Spinal cord (tissue), 9 donors: ENCODE measurements at regions not wholly inside any gene's neighbourhood (a gene's known extent, or its start where the extent isn't known, plus 50 kb on each side); places are given as distances from the start of the nearest gene placed in this dataset.

Experiments used
- DNase-seq, 6 donors: peaks; one replicate each; pipeline versions ENCODE4 v3.0.0 to v3.0.0-alpha.2; 2013 to 2015; ENCODE audit warnings: low spot score in 6 of 6, low read depth in 4 of 6
- H3K27ac ChIP-seq: one replicate; pipeline ENCODE4 v1.5.1; 2013; ENCODE audit warnings: low read depth, low read length, control low read depth
- H3K27me3 ChIP-seq: one replicate; pipeline ENCODE4 v1.6.1; 2013; ENCODE audit warnings: low read length; ENCODE audit not compliant: control insufficient read depth, insufficient read depth
- H3K36me3 ChIP-seq: one replicate; pipeline ENCODE4 v1.6.1; 2013; ENCODE audit warnings: low read length; ENCODE audit not compliant: control insufficient read depth, insufficient read depth
- H3K4me1 ChIP-seq: one replicate; pipeline ENCODE4 v1.6.1; 2013; ENCODE audit warnings: low read length; ENCODE audit not compliant: control insufficient read depth, insufficient read depth
- H3K4me3 ChIP-seq: one replicate; pipeline ENCODE4 v1.5.1; 2013; ENCODE audit warnings: low read depth, low read length, control low read depth
- H3K9me3 ChIP-seq: one replicate; pipeline ENCODE4 v1.6.1; 2013; ENCODE audit warnings: low read length; ENCODE audit not compliant: control insufficient read depth, insufficient read depth
- WGBS: methylation state at CpG from one replicate; pipeline ENCODE4 v1.1.5; 2013; ENCODE audit warnings: missing lambda C conversion rate; ENCODE audit not compliant: insufficient coverage; 5-methylcytosine and 5-hydroxymethylcytosine counted together
- donor health status: healthy.

- no peak overlapping the region for H3K4me3 ChIP-seq
- WGBS = no CpG with 5 or more reads among the region's 6 CpGs
- DNase-seq = no peak
- no peaks in the 10 kb centered on the region for H3K4me1 ChIP-seq
- no peaks in the 10 kb centered on the region for H3K36me3 ChIP-seq
- no peaks in the 10 kb centered on the region for H3K27me3 ChIP-seq
- H3K9me3 ChIP-seq = no peaks in the 10 kb centered on the region
- H3K27ac ChIP-seq = no peak overlapping the region
Measured at GRCh38 chr5:143567583-143568504, 164.4 kb upstream of the NR3C1 start.

- no peaks in the 10 kb centered on the region for H3K27me3 ChIP-seq
- H3K9me3 ChIP-seq = no peaks in the 10 kb centered on the region
- no peak for DNase-seq
- no peak overlapping the region for H3K4me3 ChIP-seq
- no peaks in the 10 kb centered on the region for H3K4me1 ChIP-seq
- 100% methylated on average over 1 of the region's 2 CpGs for WGBS
- no peaks in the 10 kb centered on the region for H3K36me3 ChIP-seq
- H3K27ac ChIP-seq = no peak overlapping the region
Measured at GRCh38 chr5:143566139-143566538, 162.7 kb upstream of the NR3C1 start.

- no peaks in the 10 kb centered on the region for H3K27me3 ChIP-seq
- H3K27ac ChIP-seq = no peak overlapping the region
- no peak for DNase-seq
- no peaks in the 10 kb centered on the region for H3K9me3 ChIP-seq
- no peak overlapping the region for H3K4me3 ChIP-seq
- H3K4me1 ChIP-seq = no peaks in the 10 kb centered on the region
- H3K36me3 ChIP-seq = no peaks in the 10 kb centered on the region
Measured at GRCh38 chr5:143564417-143564816, 160.9 kb upstream of the NR3C1 start.

- no peak overlapping the region for H3K4me3 ChIP-seq
- no CpG with 5 or more reads among the region's 4 CpGs for WGBS
- H3K27ac ChIP-seq = peak overlapping the region; percentile 51
- H3K4me1 ChIP-seq = no peaks in the 10 kb centered on the region
- no peaks in the 10 kb centered on the region for H3K36me3 ChIP-seq
- DNase-seq = peak in 1 of 6 donors; percentile 54
- no peaks in the 10 kb centered on the region for H3K27me3 ChIP-seq
- no peaks in the 10 kb centered on the region for H3K9me3 ChIP-seq
Measured at GRCh38 chr5:143562935-143563334, 159.4 kb upstream of the NR3C1 start.

GRCh38 chr5:143561219-143561618 is 157.7 kb upstream of the NR3C1 start:
- Histone ChIP-seq H3K27ac (no peak overlapping the region), H3K27me3 (no peaks in the 10 kb centered on the region), H3K36me3 (no peaks in the 10 kb centered on the region), H3K4me1 (no peaks in the 10 kb centered on the region), H3K9me3 (no peaks in the 10 kb centered on the region), H3K4me3 (no peak overlapping the region)
- 78% methylated on average over 4 of the region's 4 CpGs for WGBS
- DNase-seq = no peak

- no peak for DNase-seq
- no peak overlapping the region for H3K27ac ChIP-seq
- WGBS = no CpG with 5 or more reads among the region's 1 CpG
- no peaks in the 10 kb centered on the region for H3K27me3 ChIP-seq
- H3K4me3 ChIP-seq = no peak overlapping the region
- H3K36me3 ChIP-seq = no peaks in the 10 kb centered on the region
- H3K4me1 ChIP-seq = no peaks in the 10 kb centered on the region
- no peaks in the 10 kb centered on the region for H3K9me3 ChIP-seq
Measured at GRCh38 chr5:143560378-143560777, 156.9 kb upstream of the NR3C1 start.

- H3K27ac ChIP-seq = no peak overlapping the region
- H3K9me3 ChIP-seq = no peaks in the 10 kb centered on the region
- no peaks in the 10 kb centered on the region for H3K27me3 ChIP-seq
- DNase-seq = peak in 1 of 6 donors; percentile 27
- WGBS = no CpG with 5 or more reads among the region's 1 CpG
- no peaks in the 10 kb centered on the region for H3K4me1 ChIP-seq
- no peaks in the 10 kb centered on the region for H3K36me3 ChIP-seq
- H3K4me3 ChIP-seq = no peak overlapping the region
Measured at GRCh38 chr5:143559586-143560109, 156.2 kb upstream of the NR3C1 start.

GRCh38 chr5:143558048-143558447 is 154.6 kb upstream of the NR3C1 start:
- WGBS = 94% methylated on average over 1 of the region's 1 CpG
- no peaks in the 10 kb centered on the region for H3K27me3 ChIP-seq
- no peak for DNase-seq
- H3K4me3 ChIP-seq = no peak overlapping the region
- no peaks in the 10 kb centered on the region for H3K9me3 ChIP-seq
- H3K27ac ChIP-seq = no peak overlapping the region
- no peaks in the 10 kb centered on the region for H3K36me3 ChIP-seq
- H3K4me1 ChIP-seq = no peaks in the 10 kb centered on the region

- no peaks in the 10 kb centered on the region for H3K9me3 ChIP-seq
- no peaks in the 10 kb centered on the region for H3K4me1 ChIP-seq
- no peaks in the 10 kb centered on the region for H3K27me3 ChIP-seq
- H3K36me3 ChIP-seq = no peaks in the 10 kb centered on the region
- H3K27ac ChIP-seq = no peak overlapping the region
- H3K4me3 ChIP-seq = no peak overlapping the region
- no CpG with 5 or more reads among the region's 3 CpGs for WGBS
- DNase-seq = peak in 1 of 6 donors; percentile 32
Measured at GRCh38 chr5:143557061-143557818, 153.8 kb upstream of the NR3C1 start.
